A549 (cell line): ENCODE measurements at regions not wholly inside any gene's neighbourhood (a gene's known extent, or its start where the extent isn't known, plus 50 kb on each side); places are given as distances from the start of the nearest gene placed in this dataset.

Source experiments
- ATAC-seq, 2 experiments: fragments of 200-7000 bp in 1 of 2; fragments of >200 bp in 1 of 2; cut with Nextera tagmentation in 1 of 2; cut with Tn5 transposase in 1 of 2; 3 replicates each; pipeline versions ENCODE4 v1.8.0 to v1.9.1; 2018 to 2020; ENCODE audit warnings: mild to moderate bottlenecking in 1 of 2, moderate library complexity in 1 of 2
- CTCF ChIA-PET: fragments of 300-600 bp; sonication (Branson Sonifier 250); formaldehyde crosslinking; extraction: SDS; loops from one replicate; lab custom pipeline; 2021; ENCODE audit warnings: antibody characterized with exemption, inconsistent platforms; lab: Yijun Ruan, JAX
- POLR2A ChIA-PET: fragments of 350-600 bp; formaldehyde crosslinking; extraction: SDS; loops from one replicate; lab custom pipeline; 2021; ENCODE audit warnings: antibody characterized with exemption, inconsistent platforms; lab: Yijun Ruan, JAX
- DNase-seq, 2 experiments: peaks; one replicate each; pipeline versions ENCODE4 v3.0.0 to v3.0.0-alpha.2; 2011 to 2016; ENCODE audit warnings: low read depth in 1 of 2, low spot score in 1 of 2
- FAIRE-seq: peaks from 2 replicates; lab custom pipeline; 2011; peaks lifted over from hg19 to GRCh38; lab: Jason Lieb, UNC
- H3K27ac ChIP-seq, 2 experiments: fragments of >200 bp; sonication (Bioruptor Twin); formaldehyde crosslinking; 3 replicates each; pipeline ENCODE4 v1.5.1; 2016 to 2017
- H3K4me1 ChIP-seq: fragments of >200 bp; sonication (Bioruptor Twin); formaldehyde crosslinking; 3 replicates; pipeline ENCODE4 v1.6.1; 2016
- H3K4me2 ChIP-seq: fragments of >200 bp; sonication (Bioruptor Twin); formaldehyde crosslinking; 3 replicates; pipeline ENCODE4 v1.6.1; 2016
- H3K4me3 ChIP-seq: fragments of >200 bp; sonication (Bioruptor Twin); formaldehyde crosslinking; 3 replicates; pipeline ENCODE4 v1.5.1; 2016
- H3K9me3 ChIP-seq: fragments of >200 bp; sonication (Bioruptor Twin); formaldehyde crosslinking; 3 replicates; pipeline ENCODE4 v1.6.1; 2016
- ATOH8 ChIP-seq: fragments of 250-450 bp; sonication (Bioruptor Pico); IDR thresholded peaks from 2 replicates; pipeline ENCODE4 v1.5.0; 2020; ENCODE audit warnings: low read depth, mild to moderate bottlenecking, moderate library complexity
- BHLHE40 ChIP-seq: IDR thresholded peaks from 2 replicates; pipeline ENCODE4 v1.6.1; 2012; ENCODE audit warnings: low read depth, low read length, inconsistent platforms
- CEBPB ChIP-seq, 2 experiments: fragments of >200 bp in 1 of 2; sonication (Bioruptor Twin) in 1 of 2; formaldehyde crosslinking in 1 of 2; IDR thresholded peaks; 2 replicates each; pipeline ENCODE4 v1.6.1; 2012 to 2016
- CHD2 ChIP-seq: fragments of 150-350 bp; IDR thresholded peaks from 2 replicates; pipeline ENCODE4 v1.6.1; 2014; ENCODE audit warnings: low read length; ENCODE audit not compliant: partially characterized antibody
- EHMT2 ChIP-seq: fragments of 200-600 bp; sonication (generic); IDR thresholded peaks from 2 replicates; pipeline ENCODE4 v1.6.1; 2016; ENCODE audit warnings: antibody characterized with exemption, low read depth, mild to moderate bottlenecking, moderate library complexity
- FOSB ChIP-seq: fragments of 250-450 bp; sonication (Bioruptor Pico); IDR thresholded peaks from 2 replicates; pipeline ENCODE4 v1.5.0; 2020; ENCODE audit warnings: mild to moderate bottlenecking, moderate library complexity
- JUN ChIP-seq, 2 experiments: fragments of >200 bp; sonication (Bioruptor Twin); formaldehyde crosslinking; IDR thresholded peaks; 2 replicates in 1 of 2; 3 replicates in 1 of 2; pipeline ENCODE4 v1.6.1; 2016 to 2017
- MAFK ChIP-seq: fragments of 450-650 bp; IDR thresholded peaks from 2 replicates; pipeline ENCODE4 v1.6.1; 2014; ENCODE audit not compliant: partially characterized antibody
- MAX ChIP-seq: IDR thresholded peaks from 2 replicates; pipeline ENCODE4 v1.6.1; 2012
- PHF8 ChIP-seq: fragments of 200-600 bp; sonication (generic); IDR thresholded peaks from 2 replicates; pipeline ENCODE4 v1.6.1; 2016; ENCODE audit warnings: low read depth, mild to moderate bottlenecking, antibody characterized with exemption, moderate library complexity, borderline replicate concordance
- RAD21 ChIP-seq, 2 experiments: fragments of >200 bp in 1 of 2; sonication (Bioruptor Twin) in 1 of 2; formaldehyde crosslinking in 1 of 2; IDR thresholded peaks in 1 of 2; conservative IDR thresholded peaks in 1 of 2; 2 replicates in 1 of 2; 3 replicates in 1 of 2; pipeline ENCODE4 v1.6.1; 2012 to 2018; ENCODE audit warnings: inconsistent platforms in 1 of 2
- RARB ChIP-seq: fragments of 250-450 bp; sonication (Bioruptor Pico); IDR thresholded peaks from 2 replicates; pipeline ENCODE4 v1.8.0; 2021; ENCODE audit warnings: mild to moderate bottlenecking, moderate library complexity
- RCOR1 ChIP-seq: fragments of 150-350 bp; IDR thresholded peaks from 2 replicates; pipeline ENCODE4 v1.6.1; 2014; ENCODE audit warnings: antibody characterized with exemption, low read length, low read depth
- RNF2 ChIP-seq: fragments of 200-600 bp; sonication (generic); IDR thresholded peaks from 2 replicates; pipeline ENCODE4 v1.6.1; 2016; ENCODE audit warnings: low read depth, mild to moderate bottlenecking, antibody characterized with exemption, moderate library complexity, borderline replicate concordance
- SREBF2 ChIP-seq: fragments of 450-650 bp; IDR thresholded peaks from 2 replicates; pipeline ENCODE4 v1.6.1; 2014; ENCODE audit warnings: mild to moderate bottlenecking, moderate library complexity
- TP53 ChIP-seq: fragments of 250-450 bp; sonication (Bioruptor Pico); IDR thresholded peaks from 2 replicates; pipeline ENCODE4 v1.5.0; 2021; ENCODE audit warnings: mild to moderate bottlenecking, moderate library complexity
- ZC3H11A ChIP-seq: fragments of 450-650 bp; IDR thresholded peaks from 2 replicates; pipeline ENCODE4 v1.6.1; 2014; ENCODE audit warnings: antibody characterized with exemption, mild to moderate bottlenecking
- ZFP36 ChIP-seq: fragments of 450-650 bp; IDR thresholded peaks from 2 replicates; pipeline ENCODE4 v1.6.1; 2014; ENCODE audit warnings: borderline replicate concordance; ENCODE audit not compliant: partially characterized antibody
- WGBS: methylation state at CpG from one replicate; pipeline ENCODE4 v1.1.6; 2017; ENCODE audit errors: missing lambda C conversion rate; 5-methylcytosine and 5-hydroxymethylcytosine counted together
- TF ChIP-seq, protein P1 (sequence below): IDR thresholded peaks from 2 replicates; pipeline ENCODE4 v1.6.1; 2012
- TF ChIP-seq, protein P2 (sequence below): fragments of 150-350 bp; IDR thresholded peaks from 2 replicates; pipeline ENCODE4 v1.6.1; 2014; ENCODE audit warnings: low read depth, mild to moderate bottlenecking, low read length

DNA sequence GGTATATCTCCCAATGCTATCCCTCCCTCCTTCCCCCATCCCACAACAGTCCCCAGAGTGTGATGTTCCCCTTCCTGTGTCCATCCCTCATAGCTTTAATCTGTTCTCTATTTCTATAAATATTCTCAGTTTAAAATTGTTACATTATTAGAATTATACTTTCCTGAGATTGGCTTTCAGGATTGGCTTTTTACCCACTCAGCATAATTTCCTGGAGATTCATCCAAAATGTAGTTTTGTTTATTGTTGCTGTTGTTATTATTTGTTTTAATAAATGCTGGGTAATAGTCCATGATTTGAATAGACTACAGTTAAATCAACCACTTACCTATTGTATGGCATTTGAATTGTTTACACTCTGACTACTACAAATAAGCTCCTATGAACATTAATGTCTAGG, 936.4 kb downstream of the FAT4 start:
- H3K4me2 ChIP-seq = no peak overlapping the region
- DNase-seq = no peak
- CTCF ChIA-PET = no interaction called here
- H3K27ac ChIP-seq = no peak overlapping the region
- no peaks in the 10 kb centered on the region for H3K4me1 ChIP-seq
- POLR2A ChIA-PET = no interaction called here
- no peaks in the 10 kb centered on the region for H3K9me3 ChIP-seq
- no peak for ATAC-seq
- TF ChIP-seq CEBPB (IDR thresholded peaks at IDR 0.05) (no peak), FOSB (no peak), MAFK (peak; percentile 39)
- no peak for FAIRE-seq
- no peak overlapping the region for H3K4me3 ChIP-seq

DNA sequence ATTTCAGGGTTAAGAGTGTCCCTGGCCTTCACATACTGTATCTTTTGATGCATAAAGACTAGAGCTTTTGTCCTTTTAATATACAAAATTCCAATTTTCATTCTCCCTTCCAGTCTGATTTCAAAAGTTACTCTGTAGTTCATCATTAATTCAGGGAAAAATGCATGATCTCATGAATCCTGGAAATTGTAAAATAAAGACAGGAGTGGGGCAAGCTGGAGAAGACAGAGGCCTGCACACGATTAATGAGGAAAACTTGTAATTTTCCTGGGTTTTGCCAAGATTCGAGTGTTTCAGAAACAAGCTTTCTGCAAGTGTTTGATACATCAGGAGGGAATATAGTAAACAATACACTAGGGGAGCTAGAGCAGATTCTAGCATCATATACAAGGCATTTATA, 947.9 kb downstream of the FAT4 start:
- 7% methylated on average over 2 of the region's 2 CpGs for WGBS
- no peak for FAIRE-seq
- H3K27ac ChIP-seq = no peak overlapping the region
- POLR2A ChIA-PET = no interaction called here
- no peak for DNase-seq
- TF ChIP-seq RNF2 (no peak), CHD2 (no peak), RAD21 (conservative IDR thresholded peaks at IDR 0.05 in 1 of 2, IDR thresholded peaks at IDR 0.05 in 1 of 2) (no peak), CEBPB (IDR thresholded peaks at IDR 0.05) (no peak), ATOH8 (no peak), MAX (no peak), EHMT2 (no peak), SREBF2 (no peak)
- CTCF ChIA-PET = no interaction called here
- no peak for ATAC-seq
- H3K4me2 ChIP-seq = no peak overlapping the region
- H3K4me3 ChIP-seq = no peak overlapping the region
- no peaks in the 10 kb centered on the region for H3K4me1 ChIP-seq
- H3K9me3 ChIP-seq = no peaks in the 10 kb centered on the region

- no peak for TF ChIP-seq FOSB
- CTCF ChIA-PET = no interaction called here
- H3K4me1 ChIP-seq = no peaks in the 10 kb centered on the region
- H3K4me2 ChIP-seq = no peak overlapping the region
- POLR2A ChIA-PET = no interaction called here
- no peak for DNase-seq
- no peak overlapping the region for H3K4me3 ChIP-seq
- ATAC-seq = no peak
- no peaks in the 10 kb centered on the region for H3K9me3 ChIP-seq
- no peak for FAIRE-seq
- H3K27ac ChIP-seq = no peak overlapping the region
Observed at GRCh38 chr4:126264839-126265238, 950.1 kb downstream of the FAT4 start.

DNA sequence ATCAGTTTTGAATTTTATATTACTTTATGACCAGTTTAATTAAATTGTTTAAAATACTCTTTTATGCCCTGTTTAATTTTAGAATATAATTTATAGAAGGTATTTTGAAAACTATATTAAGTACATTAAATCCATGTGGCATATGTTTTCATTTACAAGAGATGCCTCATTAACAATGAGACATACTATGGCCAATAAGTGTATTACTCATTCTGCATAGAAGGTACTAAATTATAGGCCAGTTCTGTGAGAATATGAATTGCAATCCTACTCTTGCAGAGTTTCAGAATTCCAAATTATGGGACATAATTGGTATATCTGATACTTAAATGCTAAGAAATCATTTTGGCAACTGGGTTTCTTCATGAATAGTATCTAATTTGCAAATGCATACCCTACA, 951.1 kb downstream of the FAT4 start:
- H3K4me2 ChIP-seq = no peak overlapping the region
- ChIA-PET CTCF (no interaction called here), POLR2A (no interaction called here)
- FAIRE-seq (no peak), ATAC-seq (no peak), DNase-seq (no peak)
- no peaks in the 10 kb centered on the region for H3K4me1 ChIP-seq
- TF ChIP-seq, protein P1, sequence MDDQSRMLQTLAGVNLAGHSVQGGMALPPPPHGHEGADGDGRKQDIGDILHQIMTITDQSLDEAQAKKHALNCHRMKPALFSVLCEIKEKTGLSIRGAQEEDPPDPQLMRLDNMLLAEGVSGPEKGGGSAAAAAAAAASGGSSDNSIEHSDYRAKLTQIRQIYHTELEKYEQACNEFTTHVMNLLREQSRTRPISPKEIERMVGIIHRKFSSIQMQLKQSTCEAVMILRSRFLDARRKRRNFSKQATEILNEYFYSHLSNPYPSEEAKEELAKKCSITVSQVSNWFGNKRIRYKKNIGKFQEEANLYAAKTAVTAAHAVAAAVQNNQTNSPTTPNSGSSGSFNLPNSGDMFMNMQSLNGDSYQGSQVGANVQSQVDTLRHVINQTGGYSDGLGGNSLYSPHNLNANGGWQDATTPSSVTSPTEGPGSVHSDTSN = no peak
- TF ChIP-seq BHLHE40 (no peak), ZFP36 (no peak), PHF8 (no peak), JUN (IDR thresholded peaks at IDR 0.05) (no peak), RARB (CRISPR knock-in tag) (no peak), ZC3H11A (no peak), TP53 (CRISPR knock-in tag) (no peak), RCOR1 (no peak)
- TF ChIP-seq, protein P2, sequence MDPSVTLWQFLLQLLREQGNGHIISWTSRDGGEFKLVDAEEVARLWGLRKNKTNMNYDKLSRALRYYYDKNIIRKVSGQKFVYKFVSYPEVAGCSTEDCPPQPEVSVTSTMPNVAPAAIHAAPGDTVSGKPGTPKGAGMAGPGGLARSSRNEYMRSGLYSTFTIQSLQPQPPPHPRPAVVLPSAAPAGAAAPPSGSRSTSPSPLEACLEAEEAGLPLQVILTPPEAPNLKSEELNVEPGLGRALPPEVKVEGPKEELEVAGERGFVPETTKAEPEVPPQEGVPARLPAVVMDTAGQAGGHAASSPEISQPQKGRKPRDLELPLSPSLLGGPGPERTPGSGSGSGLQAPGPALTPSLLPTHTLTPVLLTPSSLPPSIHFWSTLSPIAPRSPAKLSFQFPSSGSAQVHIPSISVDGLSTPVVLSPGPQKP = no peak
- no peaks in the 10 kb centered on the region for H3K9me3 ChIP-seq
- H3K27ac ChIP-seq = no peak overlapping the region
- H3K4me3 ChIP-seq = no peak overlapping the region
